Fibroblast of lung (primary cell): ENCODE measurements at regions not wholly inside any gene's neighbourhood (a gene's known extent, or its start where the extent isn't known, plus 50 kb on each side); places are given as distances from the start of the nearest gene placed in this dataset.

Experiments
- DNase-seq, 2 donors: peaks; one replicate each; pipeline versions ENCODE4 v3.0.0 to v3.0.0-alpha.2; 2010; ENCODE audit warnings: low read depth in 2 of 2
- H2AFZ ChIP-seq: 2 replicates; pipeline ENCODE4 v1.5.1; 2012; ENCODE audit warnings: low read length, control low read depth, inconsistent platforms
- H3K27ac ChIP-seq: 2 replicates; pipeline ENCODE4 v1.5.1; 2011; ENCODE audit warnings: low read length, control low read depth; ENCODE audit not compliant: insufficient read depth
- H3K27me3 ChIP-seq: 2 replicates; pipeline ENCODE4 v1.5.1; 2011; ENCODE audit warnings: mild to moderate bottlenecking, low read length; ENCODE audit not compliant: control insufficient read depth, insufficient read depth
- H3K36me3 ChIP-seq: 2 replicates; pipeline ENCODE4 v1.5.1; 2011; ENCODE audit warnings: low read length; ENCODE audit not compliant: control insufficient read depth, insufficient read depth
- H3K4me1 ChIP-seq: 2 replicates; pipeline ENCODE4 v1.5.1; 2011; ENCODE audit warnings: low read length; ENCODE audit not compliant: control insufficient read depth, insufficient read depth; ENCODE audit errors: extremely low read depth
- H3K4me2 ChIP-seq: 2 replicates; pipeline ENCODE4 v1.5.1; 2011; ENCODE audit warnings: low read length, control low read depth; ENCODE audit not compliant: insufficient read depth; ENCODE audit errors: extremely low read depth
- H3K4me3 ChIP-seq, 4 experiments: fragments of 200-600 bp in 1 of 4; sonication (generic) in 1 of 4; replicated peaks in 1 of 4; 2 replicates each; pipeline ENCODE4 v1.5.1; 2011 to 2016; ENCODE audit warnings: low read length in 4 of 4, low read depth in 3 of 4, mild to moderate bottlenecking in 3 of 4, control low read depth in 2 of 4, inconsistent platforms in 1 of 4, mixed read lengths in 1 of 4; ENCODE audit not compliant: insufficient read depth in 1 of 4; ENCODE audit errors: control extremely low read depth in 1 of 4
- H3K79me2 ChIP-seq: 2 replicates; pipeline ENCODE4 v1.5.1; 2012; ENCODE audit warnings: mild to moderate bottlenecking, low read length, inconsistent platforms; ENCODE audit not compliant: control insufficient read depth, insufficient read depth
- H3K9ac ChIP-seq: 2 replicates; pipeline ENCODE4 v1.5.1; 2011; ENCODE audit warnings: mild to moderate bottlenecking, low read length, control low read depth; ENCODE audit not compliant: insufficient read depth
- H3K9me3 ChIP-seq: 2 replicates; pipeline ENCODE4 v1.5.1; 2012; ENCODE audit warnings: low read depth, low read length; ENCODE audit not compliant: control insufficient read depth, insufficient read depth
- H4K20me1 ChIP-seq: 2 replicates; pipeline ENCODE4 v1.5.1; 2011; ENCODE audit warnings: low read length; ENCODE audit not compliant: control insufficient read depth, insufficient read depth; ENCODE audit errors: extremely low read depth
- EZH2 ChIP-seq: IDR thresholded peaks from 2 replicates; pipeline ENCODE4 v1.5.1; 2012; ENCODE audit warnings: low read length, control low read depth, mild to moderate bottlenecking; ENCODE audit errors: missing control alignments
- TF ChIP-seq, protein P1 (sequence below), 2 donors: IDR thresholded peaks in 1 of 2; conservative IDR thresholded peaks in 1 of 2; 1 replicate in 1 of 2; 2 replicates in 1 of 2; pipeline ENCODE4 v1.5.1; 2011 to 2012; ENCODE audit warnings: low read length in 2 of 2, control low read depth in 1 of 2, inconsistent platforms in 1 of 2, low read depth in 1 of 2, mild to moderate bottlenecking in 1 of 2

DNA sequence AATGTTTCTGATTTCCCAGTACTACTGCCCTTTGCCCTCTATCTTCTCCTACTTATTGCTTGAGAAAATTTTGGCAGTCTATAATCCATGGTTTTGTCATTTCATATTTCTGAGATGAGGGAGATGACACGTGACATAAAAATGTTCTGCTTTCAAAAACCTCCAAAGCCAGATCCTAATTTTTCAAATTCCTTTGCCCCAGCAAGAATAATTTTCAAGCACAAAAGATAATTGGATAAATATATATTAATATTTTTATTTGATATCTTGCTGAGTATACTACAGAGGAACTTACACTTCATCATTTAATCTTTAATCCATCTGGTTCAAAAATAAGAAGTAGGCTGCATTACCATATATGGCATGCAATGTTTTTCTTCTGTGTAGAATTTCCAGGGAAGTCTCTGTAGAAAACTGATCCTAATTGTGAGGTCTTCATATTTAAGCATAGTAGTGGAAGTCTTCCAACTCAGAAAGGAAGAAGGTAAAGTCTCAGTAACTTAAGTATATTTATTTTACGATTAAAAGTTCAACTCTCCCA is 1738.8 kb downstream of the EFNA5 start:
- Histone ChIP-seq H2AFZ (no peak overlapping the region), H3K9ac (no peak overlapping the region), H3K79me2 (no peaks in the 10 kb centered on the region), H3K4me2 (peak overlapping the region; percentile 21), H3K27ac (no peak overlapping the region), H4K20me1 (no peaks in the 10 kb centered on the region), H3K36me3 (no peaks in the 10 kb centered on the region), H3K4me3 (no peak overlapping the region), H3K9me3 (no peaks in the 10 kb centered on the region), H3K4me1 (peaks cover 3% of the 10 kb centered on the region), H3K27me3 (no peaks in the 10 kb centered on the region)
- TF ChIP-seq EZH2 = no peak
- TF ChIP-seq, protein P1, sequence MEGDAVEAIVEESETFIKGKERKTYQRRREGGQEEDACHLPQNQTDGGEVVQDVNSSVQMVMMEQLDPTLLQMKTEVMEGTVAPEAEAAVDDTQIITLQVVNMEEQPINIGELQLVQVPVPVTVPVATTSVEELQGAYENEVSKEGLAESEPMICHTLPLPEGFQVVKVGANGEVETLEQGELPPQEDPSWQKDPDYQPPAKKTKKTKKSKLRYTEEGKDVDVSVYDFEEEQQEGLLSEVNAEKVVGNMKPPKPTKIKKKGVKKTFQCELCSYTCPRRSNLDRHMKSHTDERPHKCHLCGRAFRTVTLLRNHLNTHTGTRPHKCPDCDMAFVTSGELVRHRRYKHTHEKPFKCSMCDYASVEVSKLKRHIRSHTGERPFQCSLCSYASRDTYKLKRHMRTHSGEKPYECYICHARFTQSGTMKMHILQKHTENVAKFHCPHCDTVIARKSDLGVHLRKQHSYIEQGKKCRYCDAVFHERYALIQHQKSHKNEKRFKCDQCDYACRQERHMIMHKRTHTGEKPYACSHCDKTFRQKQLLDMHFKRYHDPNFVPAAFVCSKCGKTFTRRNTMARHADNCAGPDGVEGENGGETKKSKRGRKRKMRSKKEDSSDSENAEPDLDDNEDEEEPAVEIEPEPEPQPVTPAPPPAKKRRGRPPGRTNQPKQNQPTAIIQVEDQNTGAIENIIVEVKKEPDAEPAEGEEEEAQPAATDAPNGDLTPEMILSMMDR (conservative IDR thresholded peaks at IDR 0.05 in 1 of 2, IDR thresholded peaks at IDR 0.05 in 1 of 2; ENCODE audit: low read depth in 1 of 2, low read length in 2 of 2) = no peak
- DNase-seq = peak; percentile 47 to 77

DNA sequence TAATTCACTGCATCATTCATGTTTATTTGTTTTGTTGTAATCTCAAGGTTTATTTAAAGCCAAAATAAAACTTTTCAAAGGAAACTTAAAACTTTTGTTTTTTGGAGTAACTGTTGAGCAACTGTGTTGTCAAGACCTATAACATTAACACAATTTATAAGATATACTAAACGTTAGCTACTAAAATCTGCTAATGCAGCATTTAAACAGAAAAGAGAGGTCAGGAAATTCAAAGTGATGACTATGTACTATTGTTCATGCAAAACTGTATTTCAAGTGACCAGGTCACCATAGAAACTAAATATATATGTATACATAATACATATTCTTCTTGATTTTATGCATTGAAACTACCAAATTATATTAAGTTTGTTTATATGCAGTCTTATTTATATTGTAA is 1740.9 kb downstream of the EFNA5 start:
- H3K4me1 ChIP-seq = peaks cover 3% of the 10 kb centered on the region
- no peaks in the 10 kb centered on the region for H3K36me3 ChIP-seq
- no peaks in the 10 kb centered on the region for H3K79me2 ChIP-seq
- no peaks in the 10 kb centered on the region for H4K20me1 ChIP-seq
- no peak overlapping the region for H3K27ac ChIP-seq
- H3K4me2 ChIP-seq = no peak overlapping the region
- no peak for DNase-seq
- TF ChIP-seq EZH2 = no peak
- TF ChIP-seq, protein P1 (conservative IDR thresholded peaks at IDR 0.05 in 1 of 2, IDR thresholded peaks at IDR 0.05 in 1 of 2; ENCODE audit: low read depth in 1 of 2, low read length in 2 of 2) = no peak
- H3K27me3 ChIP-seq = no peaks in the 10 kb centered on the region
- H3K9ac ChIP-seq = no peak overlapping the region
- H2AFZ ChIP-seq = no peak overlapping the region
- no peak overlapping the region for H3K4me3 ChIP-seq
- no peaks in the 10 kb centered on the region for H3K9me3 ChIP-seq

DNA sequence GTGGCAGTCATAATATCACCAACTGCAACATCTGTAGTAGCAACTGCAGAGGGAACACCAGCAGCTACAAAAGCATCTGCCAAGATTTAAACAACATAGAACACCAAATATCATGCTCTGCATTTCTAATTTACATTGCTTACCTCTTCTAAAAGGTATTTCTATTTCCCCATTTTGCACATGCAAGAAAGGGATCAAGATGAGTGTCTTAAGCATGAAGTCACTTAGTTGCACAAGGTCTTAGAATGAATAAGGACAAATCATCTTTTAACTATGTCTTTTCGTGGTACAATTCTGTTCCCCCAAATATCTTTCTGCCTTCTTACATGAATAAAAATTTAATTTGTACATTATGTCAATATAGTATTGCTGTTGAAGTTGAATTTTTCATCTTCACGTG is 1746.4 kb downstream of the EFNA5 start:
- no peaks in the 10 kb centered on the region for H3K27me3 ChIP-seq
- peak overlapping the region; percentile 1 for H3K4me2 ChIP-seq
- TF ChIP-seq, protein P1 (conservative IDR thresholded peaks at IDR 0.05 in 1 of 2, IDR thresholded peaks at IDR 0.05 in 1 of 2; ENCODE audit: low read depth in 1 of 2, low read length in 2 of 2) = no peak
- no peak for TF ChIP-seq EZH2
- H3K36me3 ChIP-seq = no peaks in the 10 kb centered on the region
- no peaks in the 10 kb centered on the region for H3K9me3 ChIP-seq
- no peak overlapping the region for H3K9ac ChIP-seq
- no peaks in the 10 kb centered on the region for H4K20me1 ChIP-seq
- peak; percentile 51 to 53 for DNase-seq
- H3K79me2 ChIP-seq = no peaks in the 10 kb centered on the region
- no peaks in the 10 kb centered on the region for H3K4me1 ChIP-seq
- H2AFZ ChIP-seq = no peak overlapping the region
- no peak overlapping the region for H3K27ac ChIP-seq
- no peak overlapping the region for H3K4me3 ChIP-seq
